GM23338 (cell line): ENCODE measurements at regions not wholly inside any gene's neighbourhood (a gene's known extent, or its start where the extent isn't known, plus 50 kb on each side); places are given as distances from the start of the nearest gene placed in this dataset.

Source experiments
- ATAC-seq: fragments of 200-7000 bp; cut with Tn5 transposase; 3 replicates; pipeline ENCODE4 v1.9.1; 2020
- DNase-seq: peaks from one replicate; pipeline ENCODE4 v3.0.0-alpha.2; 2015; ENCODE audit warnings: low spot score
- H2AFZ ChIP-seq: fragments of 200-600 bp; sonication (generic); 2 replicates; pipeline ENCODE4 v1.8.0; 2016; ENCODE audit warnings: antibody characterized with exemption, mild to moderate bottlenecking, moderate library complexity
- H3F3A ChIP-seq: fragments of 200-600 bp; sonication (generic); replicated peaks from 2 replicates; pipeline ENCODE4 v1.8.0; 2017; ENCODE audit warnings: antibody characterized with exemption, mixed run types, low read depth
- H3K27ac ChIP-seq: fragments of 200-600 bp; sonication (generic); 2 replicates; pipeline ENCODE4 v1.6.1; 2016; ENCODE audit warnings: low read depth
- H3K27me3 ChIP-seq: fragments of 200-600 bp; sonication (generic); 2 replicates; pipeline ENCODE4 v1.8.0; 2016; ENCODE audit warnings: mild to moderate bottlenecking, mixed run types, moderate library complexity; ENCODE audit not compliant: insufficient read depth
- H3K36me3 ChIP-seq: fragments of 200-600 bp; sonication (generic); 2 replicates; pipeline ENCODE4 v1.8.0; 2016; ENCODE audit warnings: mild to moderate bottlenecking; ENCODE audit not compliant: insufficient read depth
- H3K4me1 ChIP-seq: fragments of 200-600 bp; sonication (generic); 2 replicates; pipeline ENCODE4 v1.8.0; 2016; ENCODE audit warnings: mild to moderate bottlenecking, moderate library complexity; ENCODE audit not compliant: insufficient read depth
- H3K4me2 ChIP-seq: fragments of 200-600 bp; sonication (generic); 2 replicates; pipeline ENCODE4 v1.7.1; 2017; ENCODE audit warnings: mixed run types
- H3K4me3 ChIP-seq: fragments of 200-600 bp; sonication (generic); 2 replicates; pipeline ENCODE4 v1.6.1; 2016; ENCODE audit warnings: mixed run types
- H3K79me2 ChIP-seq: fragments of 200-600 bp; sonication (generic); replicated peaks from 2 replicates; pipeline ENCODE4 v1.8.0; 2017; ENCODE audit warnings: mild to moderate bottlenecking; ENCODE audit not compliant: insufficient read depth
- H3K9me2 ChIP-seq: fragments of 200-600 bp; sonication (generic); 2 replicates; pipeline ENCODE4 v1.8.0; 2017; ENCODE audit not compliant: insufficient read depth
- H4K20me1 ChIP-seq: fragments of 200-600 bp; sonication (generic); replicated peaks from 2 replicates; pipeline ENCODE4 v1.8.0; 2017; ENCODE audit warnings: mild to moderate bottlenecking; ENCODE audit not compliant: insufficient read depth
- H3K27ac Mint-ChIP-seq: 2 replicates; pipeline ENCODE4 v1.8.0; 2020; ENCODE audit warnings: inconsistent platforms, mild to moderate bottlenecking, moderate library complexity, mixed read lengths
- H3K27me3 Mint-ChIP-seq: 3 replicates; pipeline ENCODE4 v1.8.0; 2022; ENCODE audit warnings: low read depth, mild to moderate bottlenecking, moderate library complexity, mixed read lengths, inconsistent platforms; ENCODE audit not compliant: insufficient read depth, poor library complexity
- H3K36me3 Mint-ChIP-seq: 3 replicates; pipeline ENCODE4 v1.8.0; 2021; ENCODE audit warnings: low read depth, mild to moderate bottlenecking, inconsistent platforms, moderate library complexity, mixed read lengths
- H3K4me1 Mint-ChIP-seq: 3 replicates; pipeline ENCODE4 v1.8.0; 2020; ENCODE audit warnings: mild to moderate bottlenecking, inconsistent platforms, mixed read lengths
- H3K4me3 Mint-ChIP-seq: 3 replicates; pipeline ENCODE4 v1.8.0; 2021; ENCODE audit warnings: moderate library complexity, mild to moderate bottlenecking, inconsistent platforms, mixed read lengths
- H3K9me3 Mint-ChIP-seq: 3 replicates; pipeline ENCODE4 v1.8.0; 2020; ENCODE audit warnings: moderate library complexity, mild to moderate bottlenecking, inconsistent platforms, mixed read lengths
- CREB1 ChIP-seq: fragments of 250-450 bp; sonication (Bioruptor Pico); IDR thresholded peaks from 2 replicates; pipeline ENCODE4 v1.5.0; 2020; ENCODE audit warnings: low read depth, mild to moderate bottlenecking, moderate library complexity
- EZH2phosphoT487 ChIP-seq: fragments of 200-600 bp; sonication (generic); IDR thresholded peaks from one replicate; pipeline ENCODE4 v1.8.1; 2018; ENCODE audit warnings: antibody characterized with exemption; ENCODE audit not compliant: unreplicated experiment
- NANOG ChIP-seq: IDR thresholded peaks from 2 replicates; pipeline ENCODE4 v1.6.1; 2016; ENCODE audit warnings: antibody characterized with exemption, borderline replicate concordance
- POLR2AphosphoS5 ChIP-seq: IDR thresholded peaks from 2 replicates; pipeline ENCODE4 v1.6.1; 2016; ENCODE audit warnings: antibody characterized with exemption, low read depth
- STAT1 ChIP-seq: IDR thresholded peaks from one replicate; pipeline ENCODE4 v1.6.1; 2016; ENCODE audit warnings: antibody characterized with exemption; ENCODE audit not compliant: unreplicated experiment
- ZNF331 ChIP-seq: fragments of 250-450 bp; sonication (Bioruptor Pico); IDR thresholded peaks from 2 replicates; pipeline ENCODE4 v1.5.0; 2020; ENCODE audit warnings: low read depth, mild to moderate bottlenecking, moderate library complexity
- TF ChIP-seq, protein P1 (sequence below): IDR thresholded peaks from one replicate; pipeline ENCODE4 v1.6.1; 2018; ENCODE audit warnings: antibody characterized with exemption; ENCODE audit not compliant: unreplicated experiment

DNA sequence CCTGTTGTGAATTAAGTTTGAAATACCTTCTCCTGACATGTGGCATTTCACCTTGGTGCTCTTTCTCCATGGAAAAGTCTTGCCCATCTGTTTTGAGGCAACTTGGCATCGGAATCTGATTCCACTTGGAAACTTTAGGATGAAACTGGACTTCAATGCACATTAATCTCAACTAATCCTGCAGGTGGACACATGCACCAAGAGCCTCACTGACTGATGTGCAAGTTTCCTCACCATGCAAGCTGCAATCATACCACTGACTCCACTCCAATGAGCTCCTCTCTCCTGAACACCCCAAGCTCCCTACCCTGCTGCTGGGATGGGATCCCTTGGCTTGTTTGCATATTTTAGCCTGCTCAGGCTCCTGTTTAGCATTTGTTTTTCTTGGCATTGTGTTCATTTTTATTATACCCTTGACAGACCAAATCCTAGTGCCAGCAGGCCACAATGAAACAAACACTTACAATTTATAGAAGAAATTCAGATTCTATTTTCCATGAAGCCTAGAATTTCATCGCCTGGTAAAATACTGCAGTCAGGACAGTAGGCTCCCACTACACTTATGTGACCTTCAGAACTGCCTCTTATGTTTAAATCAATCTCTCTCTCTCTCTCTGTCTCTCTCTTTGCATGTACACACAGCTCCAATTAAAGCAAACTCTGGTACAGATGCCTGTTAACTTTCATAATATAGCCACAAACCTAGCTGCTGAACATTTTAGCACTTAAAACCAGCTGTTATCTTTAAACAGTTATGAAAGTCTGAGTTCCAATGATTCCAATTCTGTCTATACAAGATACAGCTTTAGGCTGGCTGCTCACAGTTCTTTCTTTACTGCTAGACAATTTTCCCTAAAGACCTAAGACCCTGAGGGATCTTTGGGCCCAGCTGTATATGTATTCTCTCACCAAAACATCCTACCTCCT, 141.5 kb downstream of the OSR1 start:
- Histone ChIP-seq H2AFZ (no peak overlapping the region), H3K36me3 (no peaks in the 10 kb centered on the region)
- ATAC-seq, result no peak

GRCh38 chr2:19216238-19216637, 142.2 kb downstream of the OSR1 start:
- no peak overlapping the region for H3K4me2 ChIP-seq
- H2AFZ ChIP-seq, result no peak overlapping the region
- H3F3A ChIP-seq, result no peaks in the 10 kb centered on the region
- H3K9me2 ChIP-seq, result no peaks in the 10 kb centered on the region
- no peaks in the 10 kb centered on the region for H3K4me1 ChIP-seq
- H3K79me2 ChIP-seq, result no peaks in the 10 kb centered on the region
- no peak overlapping the region for H3K27ac Mint-ChIP-seq
- H3K36me3 ChIP-seq, result no peaks in the 10 kb centered on the region
- H3K4me3 ChIP-seq, result no peak overlapping the region
- no peaks in the 10 kb centered on the region for H4K20me1 ChIP-seq
- H3K27me3 Mint-ChIP-seq, result peaks cover 1% of the 10 kb centered on the region
- H3K9me3 Mint-ChIP-seq, result no peaks in the 10 kb centered on the region
- no peak overlapping the region for H3K4me3 Mint-ChIP-seq
- peaks cover 6% of the 10 kb centered on the region; the same call in 2 of the 3 replicates for H3K4me1 Mint-ChIP-seq
- DNase-seq, result no peak
- no peaks in the 10 kb centered on the region for H3K36me3 Mint-ChIP-seq
- no peak for ATAC-seq
- H3K27ac ChIP-seq, result no peak overlapping the region
- TF ChIP-seq POLR2AphosphoS5 (no peak), ZNF331 (CRISPR knock-in tag) (no peak), EZH2phosphoT487 (no peak), CREB1 (no peak)
- TF ChIP-seq, protein P1, sequence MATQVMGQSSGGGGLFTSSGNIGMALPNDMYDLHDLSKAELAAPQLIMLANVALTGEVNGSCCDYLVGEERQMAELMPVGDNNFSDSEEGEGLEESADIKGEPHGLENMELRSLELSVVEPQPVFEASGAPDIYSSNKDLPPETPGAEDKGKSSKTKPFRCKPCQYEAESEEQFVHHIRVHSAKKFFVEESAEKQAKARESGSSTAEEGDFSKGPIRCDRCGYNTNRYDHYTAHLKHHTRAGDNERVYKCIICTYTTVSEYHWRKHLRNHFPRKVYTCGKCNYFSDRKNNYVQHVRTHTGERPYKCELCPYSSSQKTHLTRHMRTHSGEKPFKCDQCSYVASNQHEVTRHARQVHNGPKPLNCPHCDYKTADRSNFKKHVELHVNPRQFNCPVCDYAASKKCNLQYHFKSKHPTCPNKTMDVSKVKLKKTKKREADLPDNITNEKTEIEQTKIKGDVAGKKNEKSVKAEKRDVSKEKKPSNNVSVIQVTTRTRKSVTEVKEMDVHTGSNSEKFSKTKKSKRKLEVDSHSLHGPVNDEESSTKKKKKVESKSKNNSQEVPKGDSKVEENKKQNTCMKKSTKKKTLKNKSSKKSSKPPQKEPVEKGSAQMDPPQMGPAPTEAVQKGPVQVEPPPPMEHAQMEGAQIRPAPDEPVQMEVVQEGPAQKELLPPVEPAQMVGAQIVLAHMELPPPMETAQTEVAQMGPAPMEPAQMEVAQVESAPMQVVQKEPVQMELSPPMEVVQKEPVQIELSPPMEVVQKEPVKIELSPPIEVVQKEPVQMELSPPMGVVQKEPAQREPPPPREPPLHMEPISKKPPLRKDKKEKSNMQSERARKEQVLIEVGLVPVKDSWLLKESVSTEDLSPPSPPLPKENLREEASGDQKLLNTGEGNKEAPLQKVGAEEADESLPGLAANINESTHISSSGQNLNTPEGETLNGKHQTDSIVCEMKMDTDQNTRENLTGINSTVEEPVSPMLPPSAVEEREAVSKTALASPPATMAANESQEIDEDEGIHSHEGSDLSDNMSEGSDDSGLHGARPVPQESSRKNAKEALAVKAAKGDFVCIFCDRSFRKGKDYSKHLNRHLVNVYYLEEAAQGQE, result no peak
- H3K27me3 ChIP-seq, result no peaks in the 10 kb centered on the region

More for the DNA sequence above, 141.5 kb downstream of the OSR1 start:
- no peaks in the 10 kb centered on the region for H3K4me1 ChIP-seq
- no peak overlapping the region for H3K27ac ChIP-seq
- Mint-ChIP-seq H3K9me3 (no peaks in the 10 kb centered on the region), H3K27ac (no peak overlapping the region), H3K36me3 (no peaks in the 10 kb centered on the region), H3K4me3 (no peak overlapping the region), H3K4me1 (peaks cover 6% of the 10 kb centered on the region; the same call in 2 of the 3 replicates), H3K27me3 (peaks cover 1% of the 10 kb centered on the region)
- no peaks in the 10 kb centered on the region for H3K27me3 ChIP-seq
- no peaks in the 10 kb centered on the region for H3K9me2 ChIP-seq
- H3F3A ChIP-seq, result no peaks in the 10 kb centered on the region
- no peak overlapping the region for H3K4me3 ChIP-seq
- no peak for TF ChIP-seq STAT1
- no peak for TF ChIP-seq CREB1
- TF ChIP-seq NANOG, result no peak
- DNase-seq, result no peak
- no peaks in the 10 kb centered on the region for H4K20me1 ChIP-seq
- H3K4me2 ChIP-seq, result no peak overlapping the region
- H3K79me2 ChIP-seq, result no peaks in the 10 kb centered on the region
